GM12864 (cell line): ENCODE measurements at regions not wholly inside any gene's neighbourhood (a gene's known extent, or its start where the extent isn't known, plus 50 kb on each side); places are given as distances from the start of the nearest gene placed in this dataset.

ENCODE experiments used
- DNase-seq: peaks from one replicate; pipeline ENCODE4 v3.0.0-alpha.2; 2011; ENCODE audit warnings: low read depth
- H3K4me3 ChIP-seq: 2 replicates; pipeline ENCODE4 v1.5.1; 2011; ENCODE audit warnings: mild to moderate bottlenecking, low read depth, low read length, control low read depth
- CTCF ChIP-seq: IDR thresholded peaks from 2 replicates; pipeline ENCODE4 v1.5.1; 2011; ENCODE audit warnings: low read depth, mild to moderate bottlenecking, moderate library complexity, low read length, control low read depth, inconsistent platforms; ENCODE audit errors: missing control alignments

- no peak overlapping the region for H3K4me3 ChIP-seq
- no peak for TF ChIP-seq CTCF
- no peak for DNase-seq
These were observed 443.6 kb upstream of the PFKP start for GRCh38 chr10:2623675-2624274.

- no peak for DNase-seq
- H3K4me3 ChIP-seq, result no peak overlapping the region
- no peak for TF ChIP-seq CTCF
These were observed 446.4 kb upstream of the PFKP start for GRCh38 chr10:2620827-2621521.

- DNase-seq, result no peak
- no peak overlapping the region for H3K4me3 ChIP-seq
- no peak for TF ChIP-seq CTCF
These were observed 447.4 kb upstream of the PFKP start for GRCh38 chr10:2619916-2620315.

GRCh38 chr10:2619472-2619871, 447.9 kb upstream of the PFKP start:
- no peak for DNase-seq
- H3K4me3 ChIP-seq, result no peak overlapping the region
- TF ChIP-seq CTCF, result peak; percentile 44

- no peak overlapping the region for H3K4me3 ChIP-seq
- DNase-seq, result no peak
- no peak for TF ChIP-seq CTCF
These were observed 448.7 kb upstream of the PFKP start for GRCh38 chr10:2618690-2619089.

GRCh38 chr10:2616215-2616614, 451.1 kb upstream of the PFKP start:
- no peak overlapping the region for H3K4me3 ChIP-seq
- no peak for TF ChIP-seq CTCF
- DNase-seq, result no peak

GRCh38 chr10:2611603-2612002, 455.7 kb upstream of the PFKP start:
- no peak for DNase-seq
- no peak overlapping the region for H3K4me3 ChIP-seq
- TF ChIP-seq CTCF, result no peak
